HepG2 (cell line): ENCODE measurements at regions not wholly inside any gene's neighbourhood (a gene's known extent, or its start where the extent isn't known, plus 50 kb on each side); places are given as distances from the start of the nearest gene placed in this dataset.

Source experiments
- ATAC-seq: fragments of 200-7000 bp; cut with Tn5 transposase; 3 replicates; pipeline ENCODE4 v1.9.1; 2020; ENCODE audit warnings: mild to moderate bottlenecking, moderate library complexity
- BruUV-seq: library from RNA; stranded (reverse); fragments of 400-500 nt; replicated peaks from 2 replicates; lab custom pipeline; 2021; lab: Mats Ljungman, UMichigan
- CTCF ChIA-PET: fragments of 300-600 bp; formaldehyde crosslinking; extraction: SDS; loops from one replicate; lab custom pipeline; 2021; ENCODE audit warnings: low total read pairs, inconsistent platforms, low intra/inter-chr PET ratio; lab: Yijun Ruan, JAX
- POLR2A ChIA-PET: fragments of 350-600 bp; sonication (Branson Sonifier 250); formaldehyde crosslinking; loops from one replicate; lab custom pipeline; 2020; ENCODE audit warnings: antibody characterized with exemption, inconsistent platforms; lab: Yijun Ruan, JAX
- DNase-seq: peaks from one replicate; pipeline ENCODE4 v3.0.0-alpha.2; 2015; ENCODE audit warnings: low spot score
- FAIRE-seq: peaks from 3 replicates; lab custom pipeline; 2011; peaks lifted over from hg19 to GRCh38; lab: Jason Lieb, UNC
- H2AFZ ChIP-seq: one replicate; pipeline ENCODE4 v1.6.1; 2011; ENCODE audit warnings: low read length, inconsistent platforms
- H3K27ac ChIP-seq: fragments of 300-600 bp; 3 replicates; pipeline ENCODE4 v1.8.0; 2011; ENCODE audit warnings: mixed run types, mild to moderate bottlenecking, mixed read lengths, low read length, inconsistent platforms; ENCODE audit not compliant: insufficient read depth; ENCODE audit errors: extremely low read length
- H3K27me3 ChIP-seq, 2 experiments: fragments of 200-600 bp in 1 of 2; 2 replicates in 1 of 2; 3 replicates in 1 of 2; pipeline versions ENCODE4 v1.6.0 to v1.8.0; 2011; ENCODE audit warnings: low read length in 2 of 2, mild to moderate bottlenecking in 2 of 2, moderate library complexity in 2 of 2, inconsistent platforms in 1 of 2; ENCODE audit not compliant: insufficient read depth in 2 of 2, control insufficient read depth in 1 of 2
- H3K36me3 ChIP-seq, 2 experiments: fragments of 200-600 bp in 1 of 2; replicated peaks in 1 of 2; 2 replicates in 1 of 2; 3 replicates in 1 of 2; pipeline versions ENCODE4 v1.5.1 to v1.8.0; 2011; ENCODE audit warnings: low read length in 2 of 2, inconsistent platforms in 1 of 2; ENCODE audit not compliant: insufficient read depth in 2 of 2, control insufficient read depth in 1 of 2
- H3K4me1 ChIP-seq: 2 replicates; pipeline ENCODE4 v1.5.1; 2012; ENCODE audit warnings: low read length, inconsistent platforms; ENCODE audit not compliant: insufficient read depth
- H3K4me2 ChIP-seq: 2 replicates; pipeline ENCODE4 v1.6.0; 2011; ENCODE audit warnings: low read depth, low read length, inconsistent platforms
- H3K4me3 ChIP-seq, 3 experiments: fragments of 200-600 bp in 1 of 3; sonication (generic), shearing (Covaris generic) in 1 of 3; replicated peaks in 1 of 3; 2 replicates each; pipeline ENCODE4 v1.5.1; 2011 to 2016; ENCODE audit warnings: low read length in 3 of 3, inconsistent platforms in 2 of 3, low read depth in 2 of 3, mild to moderate bottlenecking in 2 of 3, control low read depth in 1 of 3, mixed read lengths in 1 of 3; ENCODE audit not compliant: insufficient read depth in 1 of 3
- H3K79me2 ChIP-seq: one replicate; pipeline ENCODE4 v1.6.1; 2011; ENCODE audit warnings: low read length, inconsistent platforms; ENCODE audit not compliant: insufficient read depth
- H3K9ac ChIP-seq: 2 replicates; pipeline ENCODE4 v1.6.0; 2011; ENCODE audit warnings: mild to moderate bottlenecking, low read depth, low read length, inconsistent platforms; ENCODE audit not compliant: insufficient read depth
- H3K9me3 ChIP-seq: 2 replicates; pipeline ENCODE4 v1.5.1; 2012; ENCODE audit warnings: mild to moderate bottlenecking, low read length
- H4K20me1 ChIP-seq: 2 replicates; pipeline ENCODE4 v1.6.0; 2011; ENCODE audit warnings: inconsistent platforms, mild to moderate bottlenecking, low read length, moderate library complexity; ENCODE audit not compliant: insufficient read depth
- SMYD3 ChIP-seq: sonication (generic); formaldehyde crosslinking; IDR thresholded peaks from 2 replicates; pipeline ENCODE4 v1.8.1; 2023; ENCODE audit warnings: mild to moderate bottlenecking, missing genetic modification reagents
- SSRP1 ChIP-seq: IDR thresholded peaks from 2 replicates; pipeline ENCODE4 v1.6.1; 2016; ENCODE audit warnings: control low read depth
- TCF7 ChIP-seq: sonication (generic); IDR thresholded peaks from 2 replicates; pipeline ENCODE4 v1.6.1; 2016; ENCODE audit warnings: antibody characterized with exemption, low read depth
- ZNF382 ChIP-seq: sonication (generic); formaldehyde crosslinking; IDR thresholded peaks from 2 replicates; pipeline ENCODE4 v1.5.0; 2020; ENCODE audit warnings: missing genetic modification reagents, mild to moderate bottlenecking, borderline replicate concordance
- WGBS: methylation state at CpG from one replicate; pipeline ENCODE4 v1.1.6; 2017; ENCODE audit warnings: low lambda C conversion rate; 5-methylcytosine and 5-hydroxymethylcytosine counted together
- in situ Hi-C: cut with HindIII; loops from 2 replicates; pipeline ENCODE4 v1.10.0; 2017; ENCODE audit warnings: low pct_unique_long_range_greater_than_20kb; ENCODE audit not compliant: extremely low pct_ligation_motif_present
- intact Hi-C: fragments of 100-400 bp; cut with micrococcal nuclease; formaldehyde crosslinking; loops from one replicate; pipeline ENCODE4 v1.10.0; 2022; ENCODE audit not compliant: unreplicated experiment
- TF ChIP-seq, protein P1 (sequence below): sonication (generic); formaldehyde crosslinking; IDR thresholded peaks from 2 replicates; pipeline ENCODE4 v1.4.0; 2020; ENCODE audit warnings: missing genetic modification reagents
- TF ChIP-seq, protein P2 (sequence below): sonication (generic); formaldehyde crosslinking; IDR thresholded peaks from 2 replicates; pipeline ENCODE4 v1.8.0; 2022; ENCODE audit warnings: mild to moderate bottlenecking, missing genetic modification reagents, borderline replicate concordance
- TF ChIP-seq, protein P3 (sequence below): sonication (generic); formaldehyde crosslinking; IDR thresholded peaks from 2 replicates; pipeline ENCODE4 v1.5.0; 2020; ENCODE audit warnings: missing genetic modification reagents

GRCh38 chr2:187615364-187615763 is 61.1 kb upstream of the TFPI start (continued):
- TF ChIP-seq, protein P1, sequence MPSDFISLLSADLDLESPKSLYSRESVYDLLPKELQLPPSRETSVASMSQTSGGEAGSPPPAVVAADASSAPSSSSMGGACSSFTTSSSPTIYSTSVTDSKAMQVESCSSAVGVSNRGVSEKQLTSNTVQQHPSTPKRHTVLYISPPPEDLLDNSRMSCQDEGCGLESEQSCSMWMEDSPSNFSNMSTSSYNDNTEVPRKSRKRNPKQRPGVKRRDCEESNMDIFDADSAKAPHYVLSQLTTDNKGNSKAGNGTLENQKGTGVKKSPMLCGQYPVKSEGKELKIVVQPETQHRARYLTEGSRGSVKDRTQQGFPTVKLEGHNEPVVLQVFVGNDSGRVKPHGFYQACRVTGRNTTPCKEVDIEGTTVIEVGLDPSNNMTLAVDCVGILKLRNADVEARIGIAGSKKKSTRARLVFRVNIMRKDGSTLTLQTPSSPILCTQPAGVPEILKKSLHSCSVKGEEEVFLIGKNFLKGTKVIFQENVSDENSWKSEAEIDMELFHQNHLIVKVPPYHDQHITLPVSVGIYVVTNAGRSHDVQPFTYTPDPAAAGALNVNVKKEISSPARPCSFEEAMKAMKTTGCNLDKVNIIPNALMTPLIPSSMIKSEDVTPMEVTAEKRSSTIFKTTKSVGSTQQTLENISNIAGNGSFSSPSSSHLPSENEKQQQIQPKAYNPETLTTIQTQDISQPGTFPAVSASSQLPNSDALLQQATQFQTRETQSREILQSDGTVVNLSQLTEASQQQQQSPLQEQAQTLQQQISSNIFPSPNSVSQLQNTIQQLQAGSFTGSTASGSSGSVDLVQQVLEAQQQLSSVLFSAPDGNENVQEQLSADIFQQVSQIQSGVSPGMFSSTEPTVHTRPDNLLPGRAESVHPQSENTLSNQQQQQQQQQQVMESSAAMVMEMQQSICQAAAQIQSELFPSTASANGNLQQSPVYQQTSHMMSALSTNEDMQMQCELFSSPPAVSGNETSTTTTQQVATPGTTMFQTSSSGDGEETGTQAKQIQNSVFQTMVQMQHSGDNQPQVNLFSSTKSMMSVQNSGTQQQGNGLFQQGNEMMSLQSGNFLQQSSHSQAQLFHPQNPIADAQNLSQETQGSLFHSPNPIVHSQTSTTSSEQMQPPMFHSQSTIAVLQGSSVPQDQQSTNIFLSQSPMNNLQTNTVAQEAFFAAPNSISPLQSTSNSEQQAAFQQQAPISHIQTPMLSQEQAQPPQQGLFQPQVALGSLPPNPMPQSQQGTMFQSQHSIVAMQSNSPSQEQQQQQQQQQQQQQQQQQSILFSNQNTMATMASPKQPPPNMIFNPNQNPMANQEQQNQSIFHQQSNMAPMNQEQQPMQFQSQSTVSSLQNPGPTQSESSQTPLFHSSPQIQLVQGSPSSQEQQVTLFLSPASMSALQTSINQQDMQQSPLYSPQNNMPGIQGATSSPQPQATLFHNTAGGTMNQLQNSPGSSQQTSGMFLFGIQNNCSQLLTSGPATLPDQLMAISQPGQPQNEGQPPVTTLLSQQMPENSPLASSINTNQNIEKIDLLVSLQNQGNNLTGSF (CRISPR knock-in tag) = no peak
- TF ChIP-seq, protein P2, sequence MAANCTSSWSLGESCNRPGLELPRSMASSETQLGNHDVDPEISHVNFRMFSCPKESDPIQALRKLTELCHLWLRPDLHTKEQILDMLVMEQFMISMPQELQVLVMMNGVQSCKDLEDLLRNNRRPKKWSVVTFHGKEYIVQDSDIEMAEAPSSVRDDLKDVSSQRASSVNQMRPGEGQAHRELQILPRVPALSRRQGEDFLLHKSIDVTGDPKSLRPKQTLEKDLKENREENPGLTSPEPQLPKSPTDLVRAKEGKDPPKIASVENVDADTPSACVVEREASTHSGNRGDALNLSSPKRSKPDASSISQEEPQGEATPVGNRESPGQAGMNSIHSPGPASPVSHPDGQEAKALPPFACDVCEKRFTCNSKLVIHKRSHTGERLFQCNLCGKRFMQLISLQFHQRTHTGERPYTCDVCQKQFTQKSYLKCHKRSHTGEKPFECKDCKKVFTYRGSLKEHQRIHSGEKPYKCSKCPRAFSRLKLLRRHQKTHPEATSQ (CRISPR knock-in tag) = no peak
- TF ChIP-seq SMYD3 (CRISPR knock-in tag) = no peak
- no peak for TF ChIP-seq SSRP1
- TF ChIP-seq, protein P3, sequence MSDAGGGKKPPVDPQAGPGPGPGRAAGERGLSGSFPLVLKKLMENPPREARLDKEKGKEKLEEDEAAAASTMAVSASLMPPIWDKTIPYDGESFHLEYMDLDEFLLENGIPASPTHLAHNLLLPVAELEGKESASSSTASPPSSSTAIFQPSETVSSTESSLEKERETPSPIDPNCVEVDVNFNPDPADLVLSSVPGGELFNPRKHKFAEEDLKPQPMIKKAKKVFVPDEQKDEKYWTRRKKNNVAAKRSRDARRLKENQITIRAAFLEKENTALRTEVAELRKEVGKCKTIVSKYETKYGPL (CRISPR knock-in tag) = no peak

DNA sequence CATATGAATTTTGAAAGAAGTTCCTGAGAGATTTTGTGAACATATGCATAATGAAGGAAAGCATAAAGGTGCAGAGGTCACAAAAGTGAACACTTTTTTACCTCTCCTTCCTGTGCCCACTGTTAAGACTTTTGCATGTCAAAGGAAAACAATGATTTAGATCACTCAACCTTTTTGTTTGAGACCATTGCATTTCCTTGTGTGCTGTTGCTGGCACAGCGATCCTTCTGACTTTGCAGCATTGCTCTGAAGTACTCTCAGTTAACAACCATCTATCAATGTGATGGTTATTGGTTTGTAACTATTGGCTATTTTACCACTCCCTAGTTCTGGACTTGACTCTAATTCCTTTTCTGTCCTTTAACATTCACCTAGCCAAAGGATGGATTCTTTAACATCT is 61.7 kb upstream of the TFPI start:
- CTCF ChIA-PET = no interaction called here
- BruUV-seq = no TSS peak
- Histone ChIP-seq H3K4me3 (no peak overlapping the region), H3K79me2 (no peaks in the 10 kb centered on the region), H3K4me1 (no peaks in the 10 kb centered on the region), H3K9ac (no peak overlapping the region), H3K9me3 (no peaks in the 10 kb centered on the region), H3K4me2 (no peak overlapping the region), H3K27ac (no peak overlapping the region), H3K36me3 (no peaks in the 10 kb centered on the region), H3K27me3 (0 out of 5 replicates have a peak, but pooled peaks cover 0 to 4% of the 10 kb centered on the region in 2 experiments), H4K20me1 (no peaks in the 10 kb centered on the region), H2AFZ (no peak overlapping the region)
- DNase-seq (no peak), ATAC-seq (no peak), FAIRE-seq (no peak)
- POLR2A ChIA-PET = no interaction called here
- in situ Hi-C loops (no loop called here), intact Hi-C loops (no loop called here)
- 46% methylated on average over 1 of the region's 1 CpG for WGBS
- TF ChIP-seq ZNF382 (CRISPR knock-in tag) = no peak
- TF ChIP-seq TCF7 = no peak
